HG03460 (cell line): ENCODE measurements at regions not wholly inside any gene's neighbourhood (a gene's known extent, or its start where the extent isn't known, plus 50 kb on each side); places are given as distances from the start of the nearest gene placed in this dataset.

Experiments
- ATAC-seq: cut with Tn5 transposase; IDR thresholded peaks from one replicate; pipeline ENCODE4 v1.9.1; 2021; ENCODE audit not compliant: unreplicated experiment

DNA sequence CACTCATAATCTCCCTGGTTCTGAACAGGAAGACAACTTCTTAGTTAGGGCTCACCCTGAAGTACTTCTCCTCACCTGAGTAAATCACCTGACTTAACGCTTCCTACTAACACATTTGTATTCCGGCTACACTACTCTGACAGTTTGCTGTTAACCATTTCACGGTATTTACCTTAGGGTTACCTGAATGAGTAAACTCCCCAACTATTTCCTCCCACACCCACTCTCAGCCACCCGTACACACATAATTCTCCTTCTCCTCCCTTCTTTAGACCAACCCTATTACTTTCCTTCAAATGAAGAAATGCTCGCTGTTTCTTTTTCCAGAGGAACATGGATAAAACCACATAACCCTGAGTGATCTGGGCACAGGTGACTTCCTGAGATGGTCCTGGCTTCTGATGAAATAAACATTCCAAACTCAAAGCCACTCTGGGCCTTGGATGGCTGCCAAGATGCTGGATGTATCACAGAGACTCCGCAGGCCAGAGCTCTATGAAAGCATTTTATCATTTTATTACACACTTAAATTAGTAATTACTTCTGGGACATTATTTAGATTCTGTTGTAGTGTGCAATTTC, 183.6 kb upstream of the ATP11B start:
- no peak for ATAC-seq

DNA sequence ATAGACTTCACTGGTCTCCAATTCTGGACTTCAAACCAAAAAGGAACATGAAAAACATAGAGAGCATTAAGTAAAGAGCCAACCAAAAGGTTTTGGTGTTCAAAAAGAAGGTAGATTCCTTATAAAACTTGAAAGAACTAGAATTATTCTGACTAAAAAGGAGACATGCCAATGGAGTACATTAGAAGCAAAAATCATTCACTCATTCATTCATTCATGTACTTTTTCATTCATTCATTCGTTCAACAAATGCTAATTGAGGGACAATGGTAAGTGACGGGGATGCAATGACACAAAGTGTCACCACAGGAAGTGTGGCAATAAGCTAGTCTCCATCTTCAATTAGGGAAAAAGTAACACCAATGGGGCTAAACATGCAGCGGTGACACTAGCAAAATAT, 181.0 kb upstream of the ATP11B start:
- no peak for ATAC-seq

DNA sequence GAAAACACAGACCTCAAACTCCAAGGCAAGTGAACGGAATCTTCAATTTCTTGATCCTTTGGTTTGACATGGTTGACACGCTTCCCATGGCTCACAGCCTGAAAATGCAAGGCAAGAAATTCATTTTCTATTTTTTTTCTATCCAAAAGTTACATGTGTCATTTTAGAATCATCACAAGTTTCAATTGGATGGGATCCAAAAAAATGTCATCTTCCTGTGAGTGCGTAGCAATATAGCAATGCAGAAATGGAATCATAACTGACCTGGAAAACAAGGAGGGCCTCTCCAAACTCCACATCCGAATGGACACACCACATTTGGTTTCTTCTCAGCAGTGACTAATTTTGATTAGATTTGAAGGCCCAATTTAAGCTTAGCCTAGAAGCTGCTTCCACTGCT, 175.8 kb upstream of the ATP11B start:
- ATAC-seq, result no peak

DNA sequence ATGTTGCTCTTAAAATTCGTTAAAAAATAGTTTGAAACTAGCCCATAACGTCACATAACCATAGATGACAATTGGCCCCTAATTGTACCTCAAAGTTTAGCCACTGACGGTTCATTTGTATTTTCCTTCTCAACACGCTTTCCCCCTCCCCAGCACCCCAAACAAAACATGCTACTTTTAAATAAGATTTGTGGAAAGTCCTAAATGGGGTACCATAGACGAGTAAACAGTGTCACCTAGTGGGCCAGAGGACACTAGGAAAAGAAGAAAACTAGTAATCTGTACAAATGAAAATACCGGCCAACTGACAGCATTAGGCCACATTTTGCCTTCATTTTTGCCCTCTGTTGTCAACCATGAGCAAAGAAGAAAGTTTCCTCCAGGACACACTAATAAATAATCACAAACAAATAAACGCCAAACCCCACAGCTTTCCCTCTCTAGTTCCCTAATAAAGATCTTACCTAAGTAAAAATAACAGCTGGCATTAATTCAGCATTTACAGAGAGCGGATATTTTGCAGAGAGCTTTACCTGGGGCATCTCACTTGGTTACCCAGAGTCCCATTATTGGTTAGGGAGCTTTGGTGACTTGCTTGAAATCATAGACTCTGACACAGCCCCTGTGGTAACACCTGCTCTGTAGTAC, 175.1 kb upstream of the ATP11B start:
- no peak for ATAC-seq

DNA sequence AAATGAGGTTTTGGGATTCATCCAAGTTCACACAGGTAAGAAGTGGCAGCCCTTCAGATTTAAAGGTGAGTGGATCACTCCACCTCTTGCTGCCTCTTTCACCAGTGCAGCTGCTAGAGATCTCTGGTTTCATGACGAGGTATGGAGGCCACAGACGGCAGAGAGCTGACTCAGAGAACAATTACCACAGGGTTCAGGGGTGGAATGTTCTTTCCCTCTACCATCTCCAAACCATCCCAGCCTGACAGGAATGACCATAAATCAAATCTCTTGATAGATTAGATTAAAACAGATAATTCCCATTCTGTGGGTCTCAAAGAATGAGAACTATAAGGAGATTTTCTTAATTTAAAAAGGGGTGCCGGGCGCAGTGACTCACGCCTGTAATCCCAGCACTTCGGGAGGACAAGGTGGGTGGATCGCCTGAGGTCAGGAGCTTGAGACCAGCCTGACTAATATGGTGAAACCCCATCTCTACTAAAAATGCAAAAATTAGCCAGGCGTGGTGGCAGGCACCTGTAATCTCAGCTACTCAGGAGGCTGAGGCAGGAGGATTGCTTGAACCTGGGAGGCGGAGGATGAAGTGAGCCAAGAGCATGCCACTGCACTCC, 174.2 kb upstream of the ATP11B start:
- no peak for ATAC-seq

DNA sequence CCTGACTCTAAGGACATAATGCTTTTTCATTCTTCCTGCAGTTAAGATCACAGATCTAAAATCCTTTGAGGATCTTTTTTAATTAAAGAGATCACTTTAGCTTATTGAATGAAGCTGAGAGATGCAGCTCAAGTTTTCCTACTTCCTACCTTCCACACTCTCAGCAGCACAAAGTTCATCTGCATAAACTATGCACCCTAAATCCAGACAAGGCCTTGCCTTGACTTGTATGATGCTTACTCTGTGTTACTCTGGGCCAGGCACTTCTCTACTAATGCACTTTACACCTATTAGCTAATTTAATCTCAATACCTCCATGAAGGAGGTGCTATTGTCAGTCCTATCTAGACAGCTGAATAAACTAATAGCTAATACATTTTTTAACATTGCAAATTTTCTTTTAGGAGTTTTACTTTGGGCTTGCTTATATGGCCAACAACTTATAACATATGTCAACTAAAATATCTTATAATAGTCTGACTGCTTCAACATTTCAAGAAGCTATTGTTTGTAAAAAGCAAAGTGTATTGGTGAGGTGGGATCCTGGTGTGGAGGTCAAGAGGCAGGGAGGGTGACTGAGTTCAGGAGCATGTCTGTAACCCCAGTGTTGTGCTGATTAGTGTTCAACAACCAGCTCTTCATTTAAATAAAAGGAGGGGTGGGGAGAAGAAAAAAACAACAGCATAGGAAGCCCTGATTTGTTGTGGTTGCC, 172.4 kb upstream of the ATP11B start:
- no peak for ATAC-seq

DNA sequence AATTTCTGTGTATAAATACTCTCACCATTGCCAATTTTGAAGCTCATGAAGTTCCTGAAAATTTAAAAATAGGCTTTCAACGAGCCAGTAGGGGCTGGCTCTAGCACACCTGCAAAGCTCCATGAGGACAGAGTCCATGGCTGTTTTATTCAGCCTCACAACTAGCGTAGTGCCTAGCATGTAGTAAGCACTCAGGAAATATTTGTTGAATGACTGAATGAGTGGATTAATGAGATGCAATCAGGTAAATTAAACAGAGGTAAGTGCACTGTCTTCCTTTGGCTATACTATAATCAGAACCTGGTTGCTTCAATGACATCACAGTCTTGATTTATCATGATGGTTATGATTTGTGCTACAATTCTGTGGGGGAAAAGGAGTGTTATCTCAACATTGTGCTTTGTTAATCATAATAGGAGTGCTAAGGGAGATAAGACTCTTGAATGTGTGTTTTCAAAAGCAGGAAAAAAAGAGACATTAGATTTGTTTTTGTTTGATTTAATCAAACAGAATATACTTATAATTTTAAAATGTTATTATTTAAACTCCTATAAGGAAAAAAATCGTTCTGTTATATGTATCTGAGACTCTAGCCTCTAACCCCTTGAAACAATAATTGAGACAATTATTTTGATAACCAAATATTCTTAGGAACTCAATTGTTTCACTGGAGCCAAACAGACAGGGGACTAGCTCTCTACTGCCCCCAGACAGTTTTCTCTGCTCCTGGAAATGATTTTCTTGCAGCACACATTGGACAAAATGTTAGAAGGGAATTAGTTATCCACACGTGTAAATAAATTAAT, 171.7 kb upstream of the ATP11B start:
- no peak for ATAC-seq

DNA sequence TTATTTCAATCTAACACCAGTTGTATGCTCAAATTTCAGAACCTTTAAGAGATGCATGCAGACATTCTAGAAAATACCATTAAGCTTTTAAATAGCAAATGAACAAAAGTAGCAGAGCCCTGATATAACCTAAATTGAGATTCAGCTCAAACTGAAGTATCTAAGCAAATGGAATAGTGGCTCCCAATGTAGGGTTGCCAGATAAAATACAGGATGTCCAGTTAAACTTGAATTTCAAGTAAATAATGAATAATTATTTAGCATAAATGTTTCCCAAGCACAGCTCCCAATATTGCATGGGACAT, 171.1 kb upstream of the ATP11B start:
- no peak for ATAC-seq

DNA sequence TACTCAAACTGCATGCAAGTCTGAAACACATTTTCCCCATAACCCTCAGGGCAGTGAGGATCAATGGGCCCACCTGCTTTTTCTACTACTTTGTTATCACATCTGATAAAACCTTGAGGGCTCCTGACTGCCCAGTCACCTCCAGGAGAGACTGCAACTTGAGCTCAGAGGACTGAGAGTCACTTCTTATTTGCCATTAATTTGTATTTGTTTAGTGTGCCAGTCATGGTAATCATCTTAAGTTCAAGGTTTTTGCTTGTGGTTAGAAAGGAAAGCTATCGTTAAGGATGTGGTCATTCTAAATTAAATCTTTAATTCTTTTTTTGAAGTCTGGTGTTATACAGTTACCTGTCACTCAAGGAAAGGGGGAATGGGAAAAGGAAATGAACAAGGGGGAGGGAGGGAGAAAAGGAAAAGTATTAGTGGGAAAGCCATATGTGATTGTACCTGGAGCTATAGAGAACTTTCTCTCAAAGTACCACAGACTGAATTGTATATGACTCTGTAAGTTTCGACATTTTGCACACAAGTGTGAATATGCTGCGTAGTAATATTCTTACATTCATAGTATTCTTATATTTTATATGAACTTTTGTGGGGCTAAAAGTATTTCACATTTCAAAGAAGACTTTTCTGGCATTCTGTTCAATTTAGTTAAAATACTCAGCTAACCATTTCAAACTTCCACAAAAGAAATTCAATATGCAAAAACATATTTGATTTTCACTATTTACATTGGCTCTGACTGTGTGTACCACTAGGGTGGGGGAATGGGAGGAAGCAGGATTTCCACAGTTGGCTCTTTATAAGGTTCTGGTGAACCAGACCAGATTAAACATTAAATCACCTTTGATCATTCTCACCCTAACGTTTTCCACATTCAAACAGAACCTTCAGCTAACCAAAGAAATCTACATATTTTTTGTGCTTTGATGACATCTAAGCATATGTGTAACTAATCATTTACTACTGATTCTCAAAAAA, 166.5 kb upstream of the ATP11B start:
- ATAC-seq, result no peak

DNA sequence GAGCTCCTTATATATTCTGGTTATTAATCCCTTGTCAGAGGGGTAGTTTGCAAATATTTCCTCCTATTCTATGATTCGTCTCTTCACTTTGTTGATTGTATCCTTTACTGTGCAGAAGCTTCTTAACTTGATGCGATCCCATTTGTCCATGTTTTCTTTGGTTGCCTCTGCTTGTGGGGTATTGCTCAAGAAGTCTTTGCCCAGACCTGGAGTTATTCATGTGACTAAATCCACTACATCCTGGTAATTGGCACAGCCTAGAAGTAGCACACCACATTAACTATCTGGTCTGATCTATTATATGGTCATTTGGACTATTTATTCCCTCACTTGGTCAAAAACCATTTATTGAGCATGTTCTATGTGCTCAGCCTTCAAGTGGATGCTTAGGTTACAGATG, 164.8 kb upstream of the ATP11B start:
- ATAC-seq, result no peak

DNA sequence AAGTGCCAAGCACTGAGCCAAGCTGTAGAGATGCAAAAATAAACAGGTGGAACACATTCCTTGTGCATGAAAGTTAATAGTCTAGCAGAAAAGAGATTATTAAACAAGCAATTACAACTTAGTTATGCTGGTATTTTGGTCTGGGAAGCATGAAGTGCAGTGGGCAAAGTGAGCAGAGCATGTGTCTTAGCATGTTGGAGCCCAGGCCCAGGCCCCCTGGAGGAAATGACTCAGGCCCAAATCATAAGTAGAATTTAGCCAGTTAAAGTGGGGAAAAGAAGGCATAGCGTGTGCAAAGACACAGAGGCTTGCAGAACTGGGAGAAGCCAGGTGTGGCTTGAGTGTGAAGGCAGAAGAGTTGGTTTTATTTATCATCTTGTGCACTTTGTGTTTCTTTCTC, 163.8 kb upstream of the ATP11B start:
- no peak for ATAC-seq

DNA sequence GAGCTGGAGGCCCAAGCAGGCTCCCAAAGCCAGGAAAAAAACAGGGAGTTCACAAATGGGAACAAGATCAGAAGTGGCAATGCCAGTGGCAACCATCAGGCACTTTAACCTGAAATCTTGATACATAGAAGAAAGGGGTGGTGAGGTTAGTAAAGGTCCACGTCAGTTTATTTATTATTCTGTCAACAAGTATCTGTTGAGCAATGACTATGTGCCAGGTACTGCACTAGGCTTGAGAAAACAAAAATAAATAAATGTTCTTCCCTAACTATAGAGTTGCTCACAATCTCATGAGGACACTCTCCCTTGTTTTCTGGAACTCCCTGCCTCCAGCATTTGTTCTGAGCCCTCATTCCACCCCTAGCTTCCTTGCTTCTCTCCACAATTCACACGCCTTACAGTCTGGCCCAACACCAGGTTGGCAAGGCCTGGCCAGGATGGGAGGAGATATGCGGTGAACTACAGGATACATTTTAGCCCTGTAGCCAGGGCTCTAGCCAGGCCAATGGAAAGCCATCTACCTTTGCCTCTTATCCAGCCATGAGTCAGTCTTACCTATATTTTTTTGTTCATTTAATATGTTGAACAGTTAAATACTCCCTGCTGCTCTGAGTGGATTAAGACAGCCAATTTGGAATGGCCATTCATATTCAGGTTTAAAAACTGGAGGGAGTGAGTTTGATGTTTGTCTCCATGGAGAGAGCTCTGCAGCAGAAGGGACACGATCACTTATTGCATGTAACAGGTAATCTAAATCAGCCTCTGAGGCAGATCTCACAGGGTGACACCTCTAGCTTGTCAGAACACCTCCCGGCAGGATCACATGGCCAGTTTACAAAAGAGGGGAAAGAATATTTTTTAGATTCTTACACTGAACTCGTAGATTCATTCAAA, 161.9 kb upstream of the ATP11B start:
- ATAC-seq, result no peak

DNA sequence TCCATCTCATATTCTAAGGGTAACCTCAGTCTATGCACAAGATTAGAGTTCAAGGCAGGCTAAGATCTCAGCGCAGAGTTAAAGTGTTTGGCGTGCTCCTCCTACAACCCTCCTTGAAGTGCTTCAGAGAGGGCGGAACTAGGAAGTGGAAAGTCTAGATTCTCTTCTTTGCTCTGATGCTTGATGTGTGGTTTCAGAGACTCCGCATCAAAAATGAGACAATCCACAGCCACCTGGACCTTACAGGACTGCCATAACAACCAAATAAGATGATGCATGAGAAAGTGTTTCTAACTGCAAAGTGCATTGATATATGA, 161.3 kb upstream of the ATP11B start:
- no peak for ATAC-seq

DNA sequence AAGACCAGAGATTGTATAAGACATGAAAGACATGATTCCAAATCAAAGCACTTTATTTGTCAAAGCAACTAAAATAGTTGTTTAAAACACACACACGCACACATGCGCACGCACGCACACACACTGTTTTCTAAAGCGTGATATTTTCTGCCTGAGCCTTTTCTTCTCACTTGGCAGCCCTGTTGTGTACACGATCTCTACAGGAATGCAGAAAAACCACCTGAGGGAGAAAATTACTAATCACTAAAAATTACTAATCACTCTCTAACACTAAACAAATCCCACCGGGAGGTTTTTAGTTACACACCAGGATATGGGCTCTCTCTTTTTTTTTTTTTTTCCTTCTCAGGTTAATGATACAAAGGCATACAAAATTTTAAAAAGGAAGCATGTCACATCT, 160.1 kb upstream of the ATP11B start:
- ATAC-seq, result no peak

DNA sequence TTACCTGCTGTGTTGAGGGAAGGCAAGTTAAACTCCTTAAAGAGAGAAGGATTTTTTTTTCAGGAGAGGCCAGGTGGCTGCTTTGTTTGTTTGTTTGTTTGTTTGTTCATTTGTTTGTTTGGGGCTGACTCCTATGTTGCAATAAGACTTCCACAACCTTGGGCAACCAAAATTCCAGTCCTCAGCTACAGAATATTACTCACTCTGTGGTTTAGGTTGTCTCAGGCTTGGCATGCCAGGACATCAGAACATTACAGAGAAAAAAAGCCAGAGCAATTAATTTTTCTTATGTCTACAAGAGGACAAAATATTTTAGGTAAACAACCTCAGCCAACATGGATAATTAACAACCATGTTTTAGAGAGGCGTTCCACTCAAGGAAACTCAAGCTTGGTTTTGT, 156.7 kb upstream of the ATP11B start:
- ATAC-seq, result no peak

DNA sequence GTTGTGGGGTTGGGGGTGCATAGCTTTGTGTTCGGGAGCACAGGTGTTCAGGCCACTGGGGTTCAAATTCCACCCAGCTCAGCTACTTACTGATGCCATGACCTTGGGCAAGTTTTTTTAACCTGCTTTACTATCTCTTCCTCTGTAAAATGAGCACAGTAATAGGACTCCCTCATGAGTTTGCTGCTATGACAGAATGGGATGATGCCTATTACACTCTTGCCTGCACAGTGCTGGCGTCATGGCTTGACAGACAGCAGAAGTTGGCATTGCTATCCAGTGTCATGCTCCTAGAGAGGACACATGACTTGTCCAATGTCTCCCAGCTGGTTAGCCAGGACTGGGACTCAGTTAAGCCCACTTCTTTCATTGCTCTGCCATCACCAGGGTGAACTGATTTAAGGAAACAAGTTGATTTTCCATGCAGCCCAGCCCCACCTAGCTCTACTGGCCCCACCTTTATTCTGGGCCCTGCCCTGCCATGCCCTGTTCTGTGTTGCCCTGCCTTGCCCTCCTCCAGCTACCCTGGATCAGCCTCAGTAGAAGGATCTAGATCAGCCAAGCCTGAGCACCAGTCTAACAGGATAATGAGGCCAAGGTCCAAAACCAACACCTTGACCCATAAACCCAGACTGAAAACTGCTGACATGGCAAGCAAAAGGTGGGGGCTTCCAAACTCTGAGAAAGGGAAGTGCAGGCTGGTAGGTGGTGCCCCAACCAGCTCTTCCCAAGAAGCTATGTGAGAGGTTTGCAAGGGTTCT, 155.8 kb upstream of the ATP11B start:
- ATAC-seq, result no peak

DNA sequence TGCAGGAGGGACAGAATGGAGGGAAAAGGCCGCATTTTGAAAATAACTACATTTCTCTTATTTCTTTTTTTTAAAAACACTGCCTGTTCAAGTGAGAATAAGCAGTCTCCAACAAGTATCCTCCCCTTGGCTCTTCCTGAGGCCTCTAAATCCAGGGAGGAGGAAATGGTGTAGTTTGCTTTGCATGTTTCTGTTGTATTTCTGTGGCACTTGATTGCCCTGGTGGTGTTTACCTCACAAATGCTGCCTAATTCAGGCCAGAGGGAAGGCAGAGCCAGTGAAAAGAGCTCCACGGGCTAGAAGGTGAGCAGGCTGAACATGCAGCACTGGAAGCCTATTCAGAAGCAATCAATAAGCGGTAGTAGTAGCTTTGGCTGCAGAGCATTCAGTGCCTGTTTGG, 149.3 kb upstream of the ATP11B start:
- ATAC-seq, result no peak

DNA sequence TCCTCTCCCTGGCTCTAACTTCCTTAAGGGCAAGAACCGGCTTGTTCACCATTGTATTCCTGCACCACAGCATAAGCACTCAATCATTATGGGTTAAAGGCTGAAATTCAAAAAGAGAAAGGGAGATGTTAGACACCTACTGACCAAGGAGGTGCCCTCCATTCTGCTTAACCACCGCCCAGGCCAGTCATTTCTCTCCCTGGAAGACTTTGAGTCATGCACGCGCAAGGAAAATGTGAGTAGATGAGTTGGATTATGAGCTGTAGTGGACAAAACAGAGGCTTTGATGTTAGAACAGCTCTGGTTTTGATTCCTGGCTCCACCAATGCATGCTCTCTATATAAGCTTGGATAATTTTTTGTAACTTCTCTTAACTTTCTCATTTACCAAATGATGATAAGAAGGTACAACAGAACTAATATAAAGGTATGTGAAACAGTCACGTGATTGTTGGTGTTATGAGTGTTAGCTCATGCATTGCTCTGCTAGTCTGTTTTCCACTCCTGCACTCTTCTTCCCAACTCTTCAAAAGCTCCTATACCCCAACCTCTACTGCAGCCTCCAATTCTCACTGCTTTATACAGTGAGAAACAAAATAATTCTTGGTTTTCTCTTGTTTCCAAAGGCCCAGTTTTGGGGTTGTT, 148.4 kb upstream of the ATP11B start:
- ATAC-seq, result no peak
